Ascending aorta (tissue), 2 donors: ENCODE measurements at regions not wholly inside any gene's neighbourhood (a gene's known extent, or its start where the extent isn't known, plus 50 kb on each side); places are given as distances from the start of the nearest gene placed in this dataset.

Experiments used
- DNase-seq, 2 donors: peaks; one replicate each; pipeline ENCODE4 v3.0.0-alpha.2; 2019; ENCODE audit warnings: low spot score in 2 of 2
- H3K27ac ChIP-seq, 2 donors: fragments of 200-600 bp; sonication (generic); one replicate each; pipeline ENCODE4 v1.5.1; 2016 to 2017; ENCODE audit warnings: mild to moderate bottlenecking in 1 of 2
- H3K27me3 ChIP-seq: fragments of 200-600 bp; sonication (generic); one replicate; pipeline ENCODE4 v1.5.1; 2017
- H3K36me3 ChIP-seq, 2 donors: fragments of 200-600 bp; sonication (generic); one replicate each; pipeline ENCODE4 v1.5.1; 2016
- H3K4me1 ChIP-seq, 2 donors: fragments of 200-600 bp; sonication (generic); one replicate each; pipeline ENCODE4 v1.5.1; 2016 to 2017; ENCODE audit warnings: mild to moderate bottlenecking in 1 of 2
- H3K4me3 ChIP-seq, 2 donors: fragments of 200-600 bp; sonication (generic); one replicate each; pipeline ENCODE4 v1.5.1; 2016 to 2017; ENCODE audit warnings: mild to moderate bottlenecking in 1 of 2
- H3K9me3 ChIP-seq, 2 donors: fragments of 200-600 bp; sonication (generic); one replicate each; pipeline ENCODE4 v1.5.1; 2016
- CTCF ChIP-seq, 3 experiments: fragments of 200-600 bp in 2 of 3; fragments of 450-650 bp in 1 of 3; sonication (generic) in 2 of 3; IDR thresholded peaks; one replicate each; pipeline ENCODE4 v1.5.1; 2016 to 2019; ENCODE audit warnings: antibody characterized with exemption in 3 of 3, mild to moderate bottlenecking in 1 of 3, moderate library complexity in 1 of 3
- intact Hi-C: fragments of 100-400 bp; cut with DNase I; formaldehyde crosslinking; loops from one replicate; pipeline ENCODE4 v1.15.1; 2023

GRCh38 chr5:92559331-92559730, 1021.7 kb downstream of the NR2F1-AS1 start:
- Histone ChIP-seq H3K27me3 (no peaks in the 10 kb centered on the region), H3K27ac (no peak overlapping the region), H3K36me3 (no peaks in the 10 kb centered on the region), H3K4me1 (no peaks in the 10 kb centered on the region), H3K9me3 (no peaks in the 10 kb centered on the region), H3K4me3 (no peak overlapping the region)
- intact Hi-C loops: no loop called here
- no peak for DNase-seq
- no peak for TF ChIP-seq CTCF (IDR thresholded peaks at IDR 0.05)

- intact Hi-C loops: no loop called here
- no peak for DNase-seq
- H3K4me1 ChIP-seq: no peaks in the 10 kb centered on the region
Observed at GRCh38 chr5:92556747-92557146, 1024.3 kb downstream of the NR2F1-AS1 start.

DNA sequence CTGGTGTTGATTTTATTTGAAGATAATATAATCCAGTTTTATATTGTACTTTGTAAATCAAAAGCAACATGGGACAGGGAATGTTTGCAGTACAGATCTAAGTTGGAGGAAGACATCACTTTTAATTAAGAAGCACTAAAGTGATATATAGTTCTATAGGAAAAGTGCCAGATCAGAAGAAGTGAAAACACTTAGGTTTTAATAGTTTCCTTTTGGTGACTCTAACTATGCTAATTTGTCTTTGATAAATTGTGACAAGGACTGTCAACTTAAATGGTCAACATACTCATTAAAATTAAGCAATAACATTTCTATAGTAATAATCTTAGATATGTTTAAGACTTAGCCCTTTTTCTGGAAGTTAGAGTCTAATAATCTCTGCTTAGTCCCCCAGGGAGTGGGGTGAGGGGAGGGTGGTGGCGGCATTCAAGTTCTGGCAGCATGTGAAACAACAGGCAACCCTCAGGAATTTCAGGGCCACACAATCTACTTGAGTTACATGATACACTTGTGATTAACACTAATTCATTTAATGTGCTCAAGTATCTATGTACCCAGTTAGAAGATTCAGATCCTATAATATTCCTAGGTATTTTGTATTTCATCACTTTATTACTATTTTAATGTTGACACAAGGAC, 1026.5 kb downstream of the NR2F1-AS1 start:
- Histone ChIP-seq H3K4me1 (no peaks in the 10 kb centered on the region), H3K27ac (no peak overlapping the region), H3K9me3 (no peaks in the 10 kb centered on the region), H3K36me3 (no peaks in the 10 kb centered on the region), H3K27me3 (no peaks in the 10 kb centered on the region), H3K4me3 (no peak overlapping the region)
- TF ChIP-seq CTCF (IDR thresholded peaks at IDR 0.05): no peak
- intact Hi-C loops: no loop called here
- no peak for DNase-seq

More at GRCh38 chr5:92556747-92557146, 1024.3 kb downstream of the NR2F1-AS1 start:
- H3K27ac ChIP-seq: no peak overlapping the region
- TF ChIP-seq CTCF (IDR thresholded peaks at IDR 0.05): no peak
- H3K36me3 ChIP-seq: no peaks in the 10 kb centered on the region
- no peak overlapping the region for H3K4me3 ChIP-seq
- no peaks in the 10 kb centered on the region for H3K27me3 ChIP-seq
- no peaks in the 10 kb centered on the region for H3K9me3 ChIP-seq

GRCh38 chr5:92553326-92553725, 1027.7 kb downstream of the NR2F1-AS1 start:
- intact Hi-C loops: no loop called here
- Histone ChIP-seq H3K36me3 (no peaks in the 10 kb centered on the region), H3K27ac (no peak overlapping the region), H3K4me3 (no peak overlapping the region), H3K9me3 (no peaks in the 10 kb centered on the region), H3K27me3 (no peaks in the 10 kb centered on the region), H3K4me1 (no peaks in the 10 kb centered on the region)
- DNase-seq: no peak
- TF ChIP-seq CTCF (IDR thresholded peaks at IDR 0.05): no peak

DNA sequence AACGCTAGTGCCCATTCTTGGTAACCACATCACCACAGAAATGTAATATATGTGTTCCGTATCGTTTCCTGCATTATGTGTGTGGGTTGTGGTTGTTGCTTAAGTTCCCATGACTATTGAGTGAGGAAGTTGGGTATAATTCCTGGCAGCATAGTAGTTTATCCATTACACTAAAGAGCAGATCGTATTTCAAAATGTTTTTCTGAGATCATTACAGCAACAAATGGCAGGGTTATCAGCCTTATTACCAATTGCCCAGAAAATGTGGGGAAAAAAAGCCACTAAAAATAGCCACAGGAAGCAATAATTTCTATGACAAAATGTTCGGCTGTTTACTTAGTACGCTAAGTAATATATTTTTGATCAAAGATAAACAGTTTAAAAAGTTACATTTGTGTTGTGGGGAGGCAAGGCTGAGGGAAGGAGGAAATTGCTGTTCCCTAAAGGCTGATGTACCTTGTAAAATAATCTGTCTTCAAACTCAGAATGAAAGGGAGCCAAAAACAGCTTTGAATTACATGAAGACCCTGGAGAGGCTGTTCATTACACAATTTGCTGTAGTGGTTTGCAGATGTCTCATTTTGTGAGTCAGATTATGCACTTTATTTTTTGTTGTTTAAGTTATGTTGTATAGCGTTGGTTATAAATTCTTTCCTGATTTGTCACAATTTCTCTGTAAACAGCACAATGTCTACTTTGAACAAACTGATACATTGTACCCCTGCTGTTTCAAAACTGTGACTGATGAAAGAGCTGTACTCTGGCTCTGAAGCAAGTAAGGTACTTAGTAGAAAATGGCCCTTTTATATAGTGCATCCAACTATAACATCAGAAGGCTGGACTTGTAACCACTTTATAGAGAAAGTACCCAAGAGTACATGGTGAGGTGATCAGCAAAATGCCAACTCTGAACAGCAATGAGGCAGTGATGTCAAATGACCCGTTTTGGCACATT, 1028.5 kb downstream of the NR2F1-AS1 start:
- intact Hi-C loops: no loop called here
- H3K9me3 ChIP-seq: no peaks in the 10 kb centered on the region
- DNase-seq: no peak
- TF ChIP-seq CTCF (IDR thresholded peaks at IDR 0.05): no peak
- H3K4me1 ChIP-seq: no peaks in the 10 kb centered on the region
- H3K4me3 ChIP-seq: no peak overlapping the region
- H3K27me3 ChIP-seq: no peaks in the 10 kb centered on the region
- no peak overlapping the region for H3K27ac ChIP-seq
- no peaks in the 10 kb centered on the region for H3K36me3 ChIP-seq
